Gastrocnemius medialis (tissue), 4 donors: ENCODE measurements at regions not wholly inside any gene's neighbourhood (a gene's known extent, or its start where the extent isn't known, plus 50 kb on each side); places are given as distances from the start of the nearest gene placed in this dataset.

Experiments used
- CTCF ChIP-seq, 5 experiments: fragments of 450-650 bp in 3 of 5; fragments of 200-600 bp in 2 of 5; sonication (generic) in 2 of 5; IDR thresholded peaks in 4 of 5; conservative IDR thresholded peaks in 1 of 5; 1 replicate in 4 of 5; 2 replicates in 1 of 5; pipeline ENCODE4 v1.5.1; 2016 to 2019; ENCODE audit warnings: antibody characterized with exemption in 5 of 5, mild to moderate bottlenecking in 3 of 5, moderate library complexity in 3 of 5
- POLR2A ChIP-seq, 2 donors: fragments of 450-650 bp; IDR thresholded peaks; one replicate each; pipeline ENCODE4 v1.6.1; 2017; ENCODE audit warnings: antibody characterized with exemption in 2 of 2, mild to moderate bottlenecking in 2 of 2, moderate library complexity in 2 of 2

DNA sequence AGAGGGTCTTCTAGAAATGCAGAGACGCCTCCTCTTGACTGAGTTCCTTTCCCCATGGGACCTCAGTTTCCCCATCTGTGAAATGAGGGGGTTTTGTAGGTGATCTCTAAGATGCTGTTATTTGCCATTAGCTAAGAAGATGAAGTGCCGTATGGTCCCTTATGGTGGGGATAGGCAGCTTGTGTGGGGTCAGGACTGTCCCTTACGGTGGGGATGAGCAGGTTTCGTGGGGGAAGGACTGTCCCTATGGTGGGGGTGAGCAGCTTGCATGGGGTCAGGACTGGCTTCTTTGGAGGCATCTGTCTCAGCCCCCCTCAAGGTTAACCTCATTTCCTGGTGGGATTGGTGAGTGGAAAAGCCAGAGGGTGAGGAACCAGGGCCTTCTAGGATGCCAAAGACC lies 148.3 kb upstream of the GPR26 start:
- TF ChIP-seq POLR2A (IDR thresholded peaks at IDR 0.05) (no peak), CTCF (IDR thresholded peaks at IDR 0.05 in 4 of 5, conservative IDR thresholded peaks at IDR 0.05 in 1 of 5) (no peak)
